Breast epithelium (tissue), 4 donors: ENCODE measurements at regions not wholly inside any gene's neighbourhood (a gene's known extent, or its start where the extent isn't known, plus 50 kb on each side); places are given as distances from the start of the nearest gene placed in this dataset.

Experiments used
- DNase-seq, 2 donors: peaks; one replicate each; pipeline ENCODE4 v3.0.0-alpha.2; 2019; ENCODE audit warnings: low spot score in 2 of 2
- H3K27ac ChIP-seq, 2 donors: fragments of 200-600 bp; sonication (generic) in 1 of 2; one replicate each; pipeline ENCODE4 v1.5.1; 2016 to 2019; ENCODE audit warnings: mild to moderate bottlenecking in 1 of 2
- H3K27me3 ChIP-seq, 2 donors: fragments of 200-600 bp; sonication (generic) in 1 of 2; one replicate each; pipeline versions ENCODE4 v1.5.1 to v1.6.0; 2017 to 2019; ENCODE audit warnings: control low read depth in 1 of 2, mild to moderate bottlenecking in 1 of 2
- H3K36me3 ChIP-seq: fragments of 200-600 bp; one replicate; pipeline ENCODE4 v1.5.1; 2019
- H3K4me1 ChIP-seq, 2 donors: fragments of 200-600 bp; sonication (generic); one replicate each; pipeline ENCODE4 v1.5.1; 2016 to 2019; ENCODE audit warnings: control low read depth in 1 of 2
- H3K4me3 ChIP-seq, 3 donors: fragments of 200-600 bp; sonication (generic); 1 replicate in 2 of 3; 2 replicates in 1 of 3; pipeline ENCODE4 v1.5.1; 2016 to 2019; ENCODE audit warnings: mild to moderate bottlenecking in 3 of 3, moderate library complexity in 2 of 3
- H3K9me3 ChIP-seq, 2 donors: fragments of 200-600 bp; sonication (generic) in 1 of 2; one replicate each; pipeline ENCODE4 v1.5.1; 2016 to 2019; ENCODE audit warnings: control low read depth in 1 of 2
- POLR2A ChIP-seq: fragments of 450-650 bp; IDR thresholded peaks from one replicate; pipeline ENCODE4 v1.6.1; 2016; ENCODE audit warnings: antibody characterized with exemption, mild to moderate bottlenecking, moderate library complexity
- POLR2AphosphoS5 ChIP-seq, 3 donors: sonication (generic); formaldehyde crosslinking; IDR thresholded peaks; one replicate each; pipeline ENCODE4 v1.6.1; 2017; ENCODE audit warnings: antibody characterized with exemption in 3 of 3
- intact Hi-C: fragments of 100-400 bp; cut with DNase I; formaldehyde crosslinking; loops from one replicate; pipeline ENCODE4 v1.15.1; 2023; ENCODE audit warnings: low total_unique reads
- TF ChIP-seq, protein P1 (sequence below), 3 donors: fragments of 450-650 bp; IDR thresholded peaks; one replicate each; pipeline ENCODE4 v1.5.1; 2016 to 2017; ENCODE audit warnings: antibody characterized with exemption in 3 of 3, mild to moderate bottlenecking in 3 of 3, moderate library complexity in 3 of 3

DNA sequence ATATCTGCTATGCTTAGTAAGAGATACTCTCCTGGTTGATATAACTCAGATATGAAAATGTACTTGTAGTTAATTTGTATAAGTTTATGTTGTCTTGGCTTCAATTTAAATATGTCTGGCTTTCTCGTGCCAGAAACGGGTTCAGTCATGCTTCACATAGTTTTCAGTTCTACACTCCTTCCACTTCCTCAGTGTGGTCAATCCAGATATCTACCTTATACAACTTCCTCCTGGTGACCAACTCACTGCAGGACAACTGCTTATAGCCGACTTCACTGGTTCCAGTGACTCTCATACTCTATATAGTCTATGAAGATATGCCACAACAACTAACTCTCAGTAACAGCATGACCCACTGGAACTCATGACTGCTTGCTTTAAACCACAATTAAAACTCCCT, 690.4 kb downstream of the SLCO4C1 start:
- no peaks in the 10 kb centered on the region for H3K9me3 ChIP-seq
- H3K4me1 ChIP-seq = no peaks in the 10 kb centered on the region
- H3K36me3 ChIP-seq = no peaks in the 10 kb centered on the region
- no peak for DNase-seq
- TF ChIP-seq, protein P1, sequence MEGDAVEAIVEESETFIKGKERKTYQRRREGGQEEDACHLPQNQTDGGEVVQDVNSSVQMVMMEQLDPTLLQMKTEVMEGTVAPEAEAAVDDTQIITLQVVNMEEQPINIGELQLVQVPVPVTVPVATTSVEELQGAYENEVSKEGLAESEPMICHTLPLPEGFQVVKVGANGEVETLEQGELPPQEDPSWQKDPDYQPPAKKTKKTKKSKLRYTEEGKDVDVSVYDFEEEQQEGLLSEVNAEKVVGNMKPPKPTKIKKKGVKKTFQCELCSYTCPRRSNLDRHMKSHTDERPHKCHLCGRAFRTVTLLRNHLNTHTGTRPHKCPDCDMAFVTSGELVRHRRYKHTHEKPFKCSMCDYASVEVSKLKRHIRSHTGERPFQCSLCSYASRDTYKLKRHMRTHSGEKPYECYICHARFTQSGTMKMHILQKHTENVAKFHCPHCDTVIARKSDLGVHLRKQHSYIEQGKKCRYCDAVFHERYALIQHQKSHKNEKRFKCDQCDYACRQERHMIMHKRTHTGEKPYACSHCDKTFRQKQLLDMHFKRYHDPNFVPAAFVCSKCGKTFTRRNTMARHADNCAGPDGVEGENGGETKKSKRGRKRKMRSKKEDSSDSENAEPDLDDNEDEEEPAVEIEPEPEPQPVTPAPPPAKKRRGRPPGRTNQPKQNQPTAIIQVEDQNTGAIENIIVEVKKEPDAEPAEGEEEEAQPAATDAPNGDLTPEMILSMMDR (IDR thresholded peaks at IDR 0.05) = no peak
- TF ChIP-seq POLR2A (no peak), POLR2AphosphoS5 (IDR thresholded peaks at IDR 0.05) (no peak)
- intact Hi-C loops = no loop called here
- no peaks in the 10 kb centered on the region for H3K27me3 ChIP-seq
- no peak overlapping the region for H3K27ac ChIP-seq
- no peak overlapping the region for H3K4me3 ChIP-seq

DNA sequence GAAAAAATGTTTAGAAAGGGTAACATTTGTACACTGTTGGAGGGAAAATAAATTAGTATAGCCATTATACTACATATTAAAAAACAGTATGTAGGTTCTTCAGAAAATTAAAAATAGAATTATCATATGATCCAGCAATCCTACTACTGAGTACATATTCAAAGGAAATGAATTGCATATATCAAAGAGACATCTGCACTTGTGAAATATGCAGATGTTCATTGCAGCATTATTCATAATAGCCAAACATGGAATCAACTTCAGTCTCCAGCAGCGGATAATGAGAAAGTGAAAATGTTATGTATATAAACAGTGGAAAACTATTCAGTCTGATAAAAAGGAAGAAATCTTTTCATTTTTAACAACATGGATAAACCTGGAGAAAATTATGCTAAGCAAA, 695.5 kb downstream of the SLCO4C1 start:
- intact Hi-C loops = no loop called here
- DNase-seq = no peak
- Histone ChIP-seq H3K36me3 (no peaks in the 10 kb centered on the region), H3K27me3 (no peaks in the 10 kb centered on the region), H3K4me3 (no peak overlapping the region), H3K4me1 (no peaks in the 10 kb centered on the region), H3K27ac (no peak overlapping the region), H3K9me3 (peaks cover 0 to 8% of the 10 kb centered on the region in 2 donors)
- TF ChIP-seq, protein P1 (IDR thresholded peaks at IDR 0.05) = no peak

DNA sequence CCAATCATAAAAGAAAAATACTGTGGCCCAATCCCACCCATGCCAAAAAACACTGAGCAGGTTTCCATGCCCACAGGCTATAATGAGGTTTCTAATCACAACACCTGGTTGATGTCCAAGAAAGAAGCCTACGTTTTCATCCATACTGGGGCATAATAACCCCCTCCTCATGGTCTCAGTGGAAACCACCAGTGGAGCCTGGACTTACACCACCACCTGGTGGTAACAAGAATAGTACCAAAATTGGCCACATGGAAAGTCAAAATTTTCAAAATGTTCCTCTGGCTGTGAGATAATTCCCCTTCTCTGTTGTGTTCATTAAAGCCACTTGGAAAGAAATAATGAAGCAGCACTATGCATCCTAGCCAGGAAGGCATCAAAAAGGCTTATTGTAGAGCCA, 687.3 kb upstream of the ST8SIA4 start:
- Histone ChIP-seq H3K4me3 (no peak overlapping the region), H3K9me3 (peaks cover 0 to under 1% of the 10 kb centered on the region in 2 donors), H3K27ac (no peak overlapping the region), H3K4me1 (no peaks in the 10 kb centered on the region), H3K36me3 (no peaks in the 10 kb centered on the region), H3K27me3 (no peaks in the 10 kb centered on the region)
- no peak for DNase-seq
- TF ChIP-seq, protein P1 (IDR thresholded peaks at IDR 0.05) = no peak
- TF ChIP-seq POLR2AphosphoS5 (IDR thresholded peaks at IDR 0.05) (no peak), POLR2A (no peak)
- intact Hi-C loops = no loop called here

DNA sequence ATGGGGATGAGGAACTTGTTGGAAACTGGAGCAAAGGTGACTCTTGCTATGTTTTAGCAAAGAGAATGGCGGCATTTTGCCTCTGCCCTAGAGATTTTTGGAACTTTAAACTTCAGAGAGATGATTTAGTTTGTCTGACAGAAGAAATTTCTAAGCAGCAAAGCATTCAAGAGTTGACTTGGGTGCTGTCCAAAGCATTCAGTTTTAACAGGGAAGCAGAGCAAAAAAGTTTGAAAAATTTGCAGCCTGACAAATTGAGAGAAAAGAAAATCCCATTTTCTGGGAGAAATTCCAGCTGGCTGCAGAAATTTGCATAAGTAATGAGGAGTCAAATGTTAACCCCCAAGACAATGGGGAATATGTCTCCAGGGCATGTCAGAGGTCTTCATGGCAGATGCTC, 682.3 kb upstream of the ST8SIA4 start:
- no peaks in the 10 kb centered on the region for H3K27me3 ChIP-seq
- DNase-seq = no peak
- intact Hi-C loops = no loop called here
- H3K36me3 ChIP-seq = no peaks in the 10 kb centered on the region
- TF ChIP-seq POLR2A (no peak), POLR2AphosphoS5 (IDR thresholded peaks at IDR 0.05) (no peak)
- TF ChIP-seq, protein P1 (IDR thresholded peaks at IDR 0.05) = no peak
- H3K4me3 ChIP-seq = no peak overlapping the region
- H3K9me3 ChIP-seq = no peaks in the 10 kb centered on the region
- no peak overlapping the region for H3K27ac ChIP-seq
- H3K4me1 ChIP-seq = no peaks in the 10 kb centered on the region

DNA sequence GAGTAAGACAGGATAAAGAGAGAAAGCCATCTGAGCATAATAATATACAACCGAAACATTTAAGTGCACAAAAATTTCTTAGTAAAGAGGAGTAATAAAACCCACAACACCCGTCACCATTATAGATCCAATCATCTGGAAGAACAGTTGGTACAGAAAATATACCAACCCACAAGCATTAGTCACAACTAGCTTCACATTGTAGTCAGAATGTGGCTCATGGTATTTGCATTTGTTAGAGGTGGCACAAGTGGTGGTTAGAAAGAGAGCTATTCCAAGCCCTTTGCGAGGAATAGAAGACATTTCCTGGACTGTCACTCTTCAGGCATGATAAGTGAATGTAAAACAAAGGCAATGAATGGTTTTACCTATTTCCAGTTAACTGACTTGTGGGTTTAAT, 677.5 kb upstream of the ST8SIA4 start:
- TF ChIP-seq, protein P1 (IDR thresholded peaks at IDR 0.05) = no peak
- no peak for TF ChIP-seq POLR2AphosphoS5 (IDR thresholded peaks at IDR 0.05)
- no peak for TF ChIP-seq POLR2A
- H3K4me3 ChIP-seq = no peak overlapping the region
- H3K36me3 ChIP-seq = no peaks in the 10 kb centered on the region
- H3K27me3 ChIP-seq = no peaks in the 10 kb centered on the region
- H3K27ac ChIP-seq = no peak overlapping the region
- DNase-seq = no peak
- no peaks in the 10 kb centered on the region for H3K9me3 ChIP-seq
- no peaks in the 10 kb centered on the region for H3K4me1 ChIP-seq
- intact Hi-C loops = no loop called here
